H1 (cell line): ENCODE measurements at regions not wholly inside any gene's neighbourhood (a gene's known extent, or its start where the extent isn't known, plus 50 kb on each side); places are given as distances from the start of the nearest gene placed in this dataset.

Source experiments
- CTCF ChIA-PET: fragments of 300-600 bp; sonication (Branson Sonifier 250); formaldehyde crosslinking; loops from one replicate; lab custom pipeline; 2021; ENCODE audit not compliant: partially characterized antibody; lab: Charles Lee
- POLR2A ChIA-PET: fragments of 300-600 bp; sonication (Branson Sonifier 250); formaldehyde crosslinking; loops from one replicate; lab custom pipeline; 2021; ENCODE audit warnings: inconsistent platforms; ENCODE audit not compliant: partially characterized antibody; lab: Charles Lee
- DNase-seq, 2 experiments: peaks; one replicate each; pipeline versions ENCODE4 v3.0.0 to v3.0.0-alpha.2; 2010 to 2022; ENCODE audit warnings: low spot score in 2 of 2, low read depth in 1 of 2, mixed read lengths in 1 of 2
- FAIRE-seq: peaks from 2 replicates; lab custom pipeline; 2011; peaks lifted over from hg19 to GRCh38; lab: Jason Lieb, UNC
- H2AFZ ChIP-seq: 2 replicates; pipeline ENCODE4 v1.8.1; 2012; ENCODE audit warnings: low read length, inconsistent platforms
- H2AK5ac ChIP-seq: 2 replicates; pipeline ENCODE4 v1.6.1; 2013; ENCODE audit warnings: low read depth, low read length
- H2BK120ac ChIP-seq: replicated peaks from 2 replicates; pipeline ENCODE3; 2013; ENCODE audit warnings: low read depth, low read length, inconsistent platforms
- H2BK12ac ChIP-seq: 2 replicates; pipeline ENCODE4 v1.6.1; 2013; ENCODE audit warnings: low read depth, low read length
- H2BK15ac ChIP-seq: 2 replicates; pipeline ENCODE4 v1.6.1; 2013; ENCODE audit warnings: low read length
- H2BK20ac ChIP-seq: 2 replicates; pipeline ENCODE4 v1.6.1; 2013; ENCODE audit warnings: low read length
- H2BK5ac ChIP-seq: 2 replicates; pipeline ENCODE4 v1.6.1; 2013; ENCODE audit warnings: low read depth, low read length
- H3K14ac ChIP-seq: 2 replicates; pipeline ENCODE4 v1.6.1; 2013; ENCODE audit warnings: inconsistent platforms; ENCODE audit not compliant: insufficient read length
- H3K18ac ChIP-seq: 2 replicates; pipeline ENCODE4 v1.6.1; 2013; ENCODE audit warnings: low read length; ENCODE audit errors: extremely low read depth
- H3K23ac ChIP-seq: 2 replicates; pipeline ENCODE4 v1.6.1; 2013; ENCODE audit warnings: inconsistent platforms; ENCODE audit not compliant: insufficient read length
- H3K23me2 ChIP-seq: 2 replicates; pipeline ENCODE4 v1.6.1; 2013; ENCODE audit warnings: low read depth, low read length
- H3K27ac ChIP-seq: 2 replicates; pipeline ENCODE4 v1.6.1; 2011; ENCODE audit warnings: low read depth, low read length, inconsistent platforms
- H3K27me3 ChIP-seq, 4 experiments: replicated peaks in 1 of 4; 1 replicate in 1 of 4; 2 replicates in 3 of 4; pipeline versions ENCODE4 v1.6.1 to v1.8.1; 2011 to 2013; ENCODE audit warnings: low read length in 3 of 4, mild to moderate bottlenecking in 3 of 4, inconsistent platforms in 2 of 4, mixed read lengths in 2 of 4, moderate library complexity in 1 of 4; ENCODE audit not compliant: control insufficient read depth in 3 of 4, insufficient read depth in 3 of 4; ENCODE audit errors: extremely low read depth in 1 of 4
- H3K36me3 ChIP-seq, 4 experiments: 2 replicates each; pipeline versions ENCODE4 v1.6.1 to v1.8.1; 2011 to 2013; ENCODE audit warnings: mild to moderate bottlenecking in 4 of 4, low read length in 3 of 4, moderate library complexity in 2 of 4, control low read depth in 1 of 4, inconsistent platforms in 1 of 4; ENCODE audit not compliant: insufficient read depth in 4 of 4, control insufficient read depth in 2 of 4
- H3K4ac ChIP-seq: replicated peaks from 2 replicates; pipeline ENCODE3; 2013; ENCODE audit warnings: low read length, low read depth, mixed read lengths, inconsistent platforms; ENCODE audit not compliant: insufficient read length
- H3K4me1 ChIP-seq, 4 experiments: replicated peaks in 1 of 4; 1 replicate in 1 of 4; 2 replicates in 3 of 4; pipeline versions ENCODE4 v1.6.1 to v1.8.1; 2011 to 2013; ENCODE audit warnings: low read length in 3 of 4, inconsistent platforms in 2 of 4, mixed read lengths in 1 of 4; ENCODE audit not compliant: insufficient read depth in 4 of 4, control insufficient read depth in 3 of 4
- H3K4me2 ChIP-seq, 2 experiments: 2 replicates each; pipeline versions ENCODE4 v1.6.1 to v1.8.1; 2011 to 2013; ENCODE audit warnings: low read depth in 2 of 2, low read length in 2 of 2, control low read depth in 1 of 2, inconsistent platforms in 1 of 2, mild to moderate bottlenecking in 1 of 2; ENCODE audit not compliant: insufficient read depth in 1 of 2
- H3K4me3 ChIP-seq, 4 experiments: fragments of 200-600, 300-600 bp in 1 of 4; sonication (generic), shearing (Covaris generic), sonication (Bioruptor Twin) in 1 of 4; 2 replicates each; pipeline versions ENCODE4 v1.5.1 to v1.8.1; 2011 to 2016; ENCODE audit warnings: low read length in 4 of 4, low read depth in 3 of 4, control low read depth in 2 of 4, inconsistent platforms in 2 of 4, mild to moderate bottlenecking in 2 of 4, mixed read lengths in 1 of 4, moderate library complexity in 1 of 4; ENCODE audit not compliant: insufficient read depth in 2 of 4; ENCODE audit errors: extremely low read depth in 1 of 4
- H3K56ac ChIP-seq: replicated peaks from 2 replicates; pipeline ENCODE3; 2013; ENCODE audit warnings: low read depth, mild to moderate bottlenecking, mixed read lengths, low read length, inconsistent platforms; ENCODE audit not compliant: insufficient read length
- H3K79me1 ChIP-seq: 2 replicates; pipeline ENCODE4 v1.6.1; 2013; ENCODE audit warnings: low read depth, low read length, control low read depth
- H3K79me2 ChIP-seq, 2 experiments: 2 replicates each; pipeline versions ENCODE4 v1.6.1 to v1.8.1; 2012 to 2013; ENCODE audit warnings: low read length in 2 of 2, mild to moderate bottlenecking in 2 of 2, inconsistent platforms in 1 of 2; ENCODE audit not compliant: insufficient read depth in 2 of 2, control insufficient read depth in 1 of 2
- H3K9ac ChIP-seq, 4 experiments: replicated peaks in 1 of 4; 1 replicate in 1 of 4; 2 replicates in 3 of 4; pipeline versions ENCODE4 v1.6.1 to v1.8.1; 2011 to 2013; ENCODE audit warnings: low read depth in 3 of 4, low read length in 3 of 4, control low read depth in 2 of 4, mild to moderate bottlenecking in 2 of 4, moderate library complexity in 2 of 4, inconsistent platforms in 1 of 4; ENCODE audit errors: extremely low read depth in 1 of 4
- H3K9me3 ChIP-seq, 2 experiments: 2 replicates each; pipeline versions ENCODE4 v1.6.1 to v1.8.1; 2012 to 2013; ENCODE audit warnings: mild to moderate bottlenecking in 2 of 2, moderate library complexity in 2 of 2, control low read depth in 1 of 2, inconsistent platforms in 1 of 2, low read depth in 1 of 2, low read length in 1 of 2, mixed read lengths in 1 of 2; ENCODE audit not compliant: insufficient read depth in 2 of 2
- H4K20me1 ChIP-seq, 2 experiments: replicated peaks in 1 of 2; 2 replicates each; pipeline versions ENCODE3 to v1.8.1; 2011 to 2013; ENCODE audit warnings: inconsistent platforms in 2 of 2, low read length in 2 of 2, mild to moderate bottlenecking in 1 of 2; ENCODE audit not compliant: insufficient read depth in 2 of 2, control insufficient read depth in 1 of 2
- H4K5ac ChIP-seq: 2 replicates; pipeline ENCODE4 v1.6.1; 2013; ENCODE audit warnings: low read length, low read depth, mixed read lengths, inconsistent platforms; ENCODE audit not compliant: insufficient read length
- H4K8ac ChIP-seq: 2 replicates; pipeline ENCODE4 v1.8.0; 2013; ENCODE audit warnings: mild to moderate bottlenecking, moderate library complexity, low read length, inconsistent platforms; ENCODE audit not compliant: insufficient read depth; ENCODE audit errors: extremely low read depth
- H4K91ac ChIP-seq: replicated peaks from 2 replicates; pipeline ENCODE3; 2013; ENCODE audit warnings: low read length, mixed read lengths, inconsistent platforms; ENCODE audit not compliant: insufficient read length
- ASH2L ChIP-seq: fragments of 200-600, 300-600 bp; sonication (generic); IDR thresholded peaks from one replicate; pipeline ENCODE4 v1.7.1; 2017; ENCODE audit warnings: low read length
- EP300 ChIP-seq, 2 experiments: IDR thresholded peaks; 1 replicate in 1 of 2; 2 replicates in 1 of 2; pipeline ENCODE4 v1.6.1; 2011 to 2012; ENCODE audit warnings: low read depth in 2 of 2, low read length in 2 of 2, mild to moderate bottlenecking in 2 of 2, borderline replicate concordance in 1 of 2, inconsistent platforms in 1 of 2, moderate library complexity in 1 of 2
- NRF1 ChIP-seq: IDR thresholded peaks from 2 replicates; pipeline ENCODE4 v1.6.1; 2011; ENCODE audit warnings: mild to moderate bottlenecking, low read depth, low read length, improper control_type of control experiment
- RAD21 ChIP-seq, 2 experiments: IDR thresholded peaks in 1 of 2; conservative IDR thresholded peaks in 1 of 2; 2 replicates each; pipeline ENCODE4 v1.6.1; 2011; ENCODE audit warnings: low read depth in 2 of 2, low read length in 2 of 2, improper control_type of control experiment in 1 of 2, inconsistent platforms in 1 of 2, mild to moderate bottlenecking in 1 of 2, moderate library complexity in 1 of 2
- RBBP5 ChIP-seq: IDR thresholded peaks from 2 replicates; pipeline ENCODE4 v1.7.1; 2012; ENCODE audit warnings: low read depth, mild to moderate bottlenecking, inconsistent platforms, low read length, moderate library complexity, borderline replicate concordance
- SUZ12 ChIP-seq: fragments of 200-600 bp; sonication (generic); IDR thresholded peaks from 2 replicates; pipeline ENCODE4 v1.6.1; 2012; ENCODE audit warnings: mild to moderate bottlenecking, inconsistent platforms, low read length, moderate library complexity, mixed read lengths
- WGBS, 2 experiments: shearing (Covaris generic) in 1 of 2; methylation state at CpG; one replicate each; pipeline versions ENCODE4 v1.1.6 to v1.1.7; 2013 to 2015; ENCODE audit warnings: low lambda C conversion rate in 2 of 2, mixed read lengths in 2 of 2, inconsistent platforms in 1 of 2, low coverage in 1 of 2, missing lambda C conversion rate in 1 of 2; ENCODE audit not compliant: insufficient replicate concordance in 2 of 2, insufficient coverage in 1 of 2, insufficient read length in 1 of 2; ENCODE audit errors: extremely low coverage in 1 of 2, missing lambda C conversion rate in 1 of 2; 5-methylcytosine and 5-hydroxymethylcytosine counted together

- Histone ChIP-seq H2AFZ (no peak overlapping the region), H3K27me3 (peaks cover 0 to 1% (median 0%) of the 10 kb centered on the region in 4 experiments; a peak in 1 of 7 replicates), H3K4ac (no peak overlapping the region), H2BK12ac (no peak overlapping the region), H3K23ac (no peak overlapping the region), H4K91ac (no peak overlapping the region), H3K79me2 (no peaks in the 10 kb centered on the region), H2AK5ac (no peak overlapping the region), H3K4me1 (no peaks in the 10 kb centered on the region), H3K14ac (no peak overlapping the region), H2BK20ac (no peak overlapping the region), H3K4me2 (no peak overlapping the region; a peak in 1 of 4 replicates), H3K4me3 (no peak overlapping the region), H4K8ac (no peak overlapping the region), H2BK120ac (no peak overlapping the region), H3K56ac (no peak overlapping the region), H3K9ac (no peak overlapping the region), H2BK5ac (no peak overlapping the region), H2BK15ac (no peak overlapping the region), H3K79me1 (no peaks in the 10 kb centered on the region), H3K36me3 (no peaks in the 10 kb centered on the region), H3K9me3 (no peaks in the 10 kb centered on the region), H4K5ac (no peak overlapping the region), H3K18ac (no peak overlapping the region), H3K23me2 (no peaks in the 10 kb centered on the region), H3K27ac (no peak overlapping the region), H4K20me1 (no peaks in the 10 kb centered on the region)
- CTCF ChIA-PET: interaction anchor here (0.6 kb wide), 1 partner anchor 1044 kb away, joined by 4 read pairs; no protein-coding TSS in a partner anchor
- POLR2A ChIA-PET: no interaction called here
- FAIRE-seq: no peak
- DNase-seq: no peak
- TF ChIP-seq SUZ12: no peak
- no peak for TF ChIP-seq ASH2L
- no peak for TF ChIP-seq NRF1
- TF ChIP-seq RAD21 (IDR thresholded peaks at IDR 0.05 in 1 of 2, conservative IDR thresholded peaks at IDR 0.05 in 1 of 2; ENCODE audit: low read depth in 2 of 2, low read length in 2 of 2): no peak
- no peak for TF ChIP-seq RBBP5
- TF ChIP-seq EP300 (IDR thresholded peaks at IDR 0.05; ENCODE audit: borderline replicate concordance in 1 of 2, low read depth in 2 of 2, low read length in 2 of 2): no peak
- 97% methylated on average over 3 of the region's 3 CpGs; no CpG with 5 or more reads in 1 of the 2 experiments for WGBS, 2 experiments
Observed at GRCh38 chr7:109215341-109215740, 645.7 kb downstream of the DNAJB9 start.
